HCT116 (cell line): ENCODE measurements at regions not wholly inside any gene's neighbourhood (a gene's known extent, or its start where the extent isn't known, plus 50 kb on each side); places are given as distances from the start of the nearest gene placed in this dataset.

Source experiments
- ATAC-seq: fragments of 200-7000 bp; cut with Tn5 transposase; 2 replicates; pipeline ENCODE4 v1.9.1; 2020; ENCODE audit warnings: mild to moderate bottlenecking, moderate library complexity
- BruUV-seq: library from RNA; stranded (reverse); fragments of 400-500 nt; replicated peaks from 2 replicates; lab custom pipeline; 2021; lab: Mats Ljungman, UMichigan
- CTCF ChIA-PET: fragments of 300-600 bp; sonication (Branson Sonifier 250); formaldehyde crosslinking; loops from one replicate; lab custom pipeline; 2021; ENCODE audit warnings: antibody characterized with exemption; lab: Charles Lee
- POLR2A ChIA-PET: fragments of 300-600, 350-600 bp; sonication (Branson Sonifier 250); formaldehyde crosslinking; loops from one replicate; lab custom pipeline; 2021; ENCODE audit warnings: antibody characterized with exemption; lab: Charles Lee
- RAD21 ChIA-PET, 2 experiments: fragments of 300-600 bp; sonication (Branson Sonifier 250); formaldehyde crosslinking; loops; one replicate each; lab custom pipeline; 2023; ENCODE audit warnings: low total read pairs in 2 of 2; ENCODE audit not compliant: uncharacterized antibody in 2 of 2, unreplicated experiment in 2 of 2, low non-redundant PET in 1 of 2; lab: Charles Lee
- DNase-seq: peaks from one replicate; pipeline ENCODE4 v3.0.0-alpha.2; 2010; ENCODE audit warnings: low read depth, low spot score
- H2AFZ ChIP-seq: fragments of 200-600 bp; shearing (Covaris generic), sonication (generic); 2 replicates; pipeline ENCODE4 v1.6.1; 2017; ENCODE audit warnings: low read depth, mixed run types, mixed read lengths, antibody characterized with exemption, low read length; ENCODE audit not compliant: poor library complexity, severe bottlenecking
- H3K27ac ChIP-seq: 2 replicates; pipeline ENCODE4 v1.5.1; 2012; ENCODE audit warnings: low read depth, low read length
- H3K27me3 ChIP-seq: fragments of 200-600 bp; sonication (generic); 2 replicates; pipeline ENCODE4 v1.6.1; 2016; ENCODE audit warnings: mixed run types, low read length, mixed read lengths; ENCODE audit not compliant: insufficient read depth
- H3K36me3 ChIP-seq, 2 experiments: fragments of 200-500 bp in 1 of 2; fragments of 200-600 bp in 1 of 2; sonication (Bioruptor generic) in 1 of 2; sonication (generic) in 1 of 2; 2 replicates each; pipeline versions ENCODE4 v1.5.1 to v1.6.1; 2014 to 2016; ENCODE audit warnings: low read length in 2 of 2, inconsistent platforms in 1 of 2, mixed read lengths in 1 of 2, mixed run types in 1 of 2; ENCODE audit not compliant: insufficient read depth in 2 of 2, control insufficient read depth in 1 of 2
- H3K4me1 ChIP-seq, 2 experiments: fragments of 200-600 bp in 1 of 2; sonication (generic) in 1 of 2; 2 replicates each; pipeline versions ENCODE4 v1.5.1 to v1.6.1; 2012 to 2017; ENCODE audit warnings: low read length in 2 of 2, inconsistent platforms in 1 of 2, mild to moderate bottlenecking in 1 of 2, mixed read lengths in 1 of 2, mixed run types in 1 of 2, moderate library complexity in 1 of 2; ENCODE audit not compliant: insufficient read depth in 2 of 2, control insufficient read depth in 1 of 2
- H3K4me2 ChIP-seq: fragments of 200-600 bp; sonication (generic); 2 replicates; pipeline ENCODE4 v1.6.1; 2017; ENCODE audit warnings: mixed run types, low read length, mixed read lengths
- H3K4me3 ChIP-seq, 2 experiments: fragments of 200-600 bp in 1 of 2; sonication (generic) in 1 of 2; replicated peaks in 1 of 2; 2 replicates each; pipeline ENCODE4 v1.5.1; 2011 to 2016; ENCODE audit warnings: low read length in 2 of 2, control low read depth in 1 of 2, low read depth in 1 of 2, mild to moderate bottlenecking in 1 of 2, mixed read lengths in 1 of 2, mixed run types in 1 of 2
- H3K79me2 ChIP-seq: fragments of 200-600 bp; sonication (generic); 2 replicates; pipeline ENCODE4 v1.6.1; 2017; ENCODE audit warnings: mild to moderate bottlenecking, mixed run types, low read length, moderate library complexity, mixed read lengths; ENCODE audit not compliant: insufficient read depth
- H3K9ac ChIP-seq: fragments of 200-600 bp; sonication (generic); 2 replicates; pipeline ENCODE4 v1.6.1; 2016; ENCODE audit warnings: low read length, mixed read lengths
- H3K9me2 ChIP-seq: fragments of 200-600 bp; sonication (generic), shearing (Covaris generic); 2 replicates; pipeline ENCODE4 v1.6.1; 2017; ENCODE audit warnings: mixed run types, mild to moderate bottlenecking, moderate library complexity; ENCODE audit not compliant: insufficient read depth
- H3K9me3 ChIP-seq, 2 experiments: fragments of 200-500 bp in 1 of 2; fragments of 200-600 bp in 1 of 2; sonication (Bioruptor generic) in 1 of 2; sonication (generic) in 1 of 2; 2 replicates each; pipeline ENCODE4 v1.6.1; 2014 to 2017; ENCODE audit warnings: low read length in 2 of 2, mixed read lengths in 2 of 2, inconsistent platforms in 1 of 2, low read depth in 1 of 2, mild to moderate bottlenecking in 1 of 2, mixed run types in 1 of 2, moderate library complexity in 1 of 2; ENCODE audit not compliant: control insufficient read depth in 1 of 2, insufficient read depth in 1 of 2
- H4K20me1 ChIP-seq: fragments of 200-600 bp; sonication (generic), shearing (Covaris generic); 2 replicates; pipeline ENCODE4 v1.6.1; 2017; ENCODE audit warnings: mixed run types, mild to moderate bottlenecking, moderate library complexity; ENCODE audit not compliant: insufficient read depth
- CBX3 ChIP-seq: IDR thresholded peaks from 2 replicates; pipeline ENCODE4 v1.6.1; 2012; ENCODE audit warnings: low read depth
- CEBPB ChIP-seq: IDR thresholded peaks from 2 replicates; pipeline ENCODE4 v1.6.1; 2012; ENCODE audit warnings: low read depth
- CTCF ChIP-seq, 3 experiments: fragments of 200-600 bp in 1 of 3; sonication (generic) in 1 of 3; IDR thresholded peaks in 2 of 3; conservative IDR thresholded peaks in 1 of 3; 2 replicates each; pipeline ENCODE4 v1.5.1; 2012 to 2017; ENCODE audit warnings: low read depth in 2 of 3, low read length in 2 of 3, antibody characterized with exemption in 1 of 3, borderline replicate concordance in 1 of 3, control low read depth in 1 of 3, mild to moderate bottlenecking in 1 of 3, mixed read lengths in 1 of 3, mixed run types in 1 of 3, moderate library complexity in 1 of 3; ENCODE audit not compliant: insufficient read depth in 1 of 3
- EGR1 ChIP-seq: IDR thresholded peaks from 2 replicates; pipeline ENCODE4 v1.6.1; 2012; ENCODE audit warnings: low read depth
- ELF1 ChIP-seq: IDR thresholded peaks from 2 replicates; pipeline ENCODE4 v1.6.1; 2012; ENCODE audit warnings: low read depth, borderline replicate concordance
- EZH2 ChIP-seq: fragments of 200-600 bp; sonication (generic); IDR thresholded peaks from 2 replicates; pipeline ENCODE4 v1.6.1; 2017; ENCODE audit warnings: antibody characterized with exemption, mixed run types
- EZH2phosphoT487 ChIP-seq: fragments of 200-600 bp; IDR thresholded peaks from 2 replicates; pipeline ENCODE4 v1.6.1; 2018; ENCODE audit warnings: antibody characterized with exemption, borderline replicate concordance
- FOSL1 ChIP-seq: IDR thresholded peaks from 2 replicates; pipeline ENCODE4 v1.6.1; 2012; ENCODE audit warnings: low read depth
- JUND ChIP-seq: IDR thresholded peaks from 2 replicates; pipeline ENCODE4 v1.6.1; 2012
- MAX ChIP-seq: IDR thresholded peaks from 2 replicates; pipeline ENCODE4 v1.6.1; 2012
- POLR2A ChIP-seq: IDR thresholded peaks from 2 replicates; pipeline ENCODE4 v1.7.0; 2011; ENCODE audit warnings: borderline replicate concordance; ENCODE audit not compliant: insufficient read depth, insufficient read length; ENCODE audit errors: extremely low read depth
- RAD21 ChIP-seq: IDR thresholded peaks from 2 replicates; pipeline ENCODE4 v1.6.1; 2012; ENCODE audit warnings: low read depth, mild to moderate bottlenecking
- SIN3A ChIP-seq: IDR thresholded peaks from 2 replicates; pipeline ENCODE4 v1.6.1; 2012; ENCODE audit warnings: low read depth
- SRF ChIP-seq: IDR thresholded peaks from 2 replicates; pipeline ENCODE4 v1.6.1; 2012; ENCODE audit warnings: low read depth
- TCF7L2 ChIP-seq: IDR thresholded peaks from 2 replicates; pipeline ENCODE4 v1.7.0; 2011; ENCODE audit warnings: borderline replicate concordance, inconsistent platforms; ENCODE audit not compliant: insufficient read depth, insufficient read length; ENCODE audit errors: extremely low read depth
- ZBTB33 ChIP-seq: IDR thresholded peaks from 2 replicates; pipeline ENCODE4 v1.6.1; 2011; ENCODE audit warnings: mild to moderate bottlenecking, low read length, moderate library complexity; ENCODE audit not compliant: insufficient replicate concordance; ENCODE audit errors: extremely low read depth
- ZFX ChIP-seq: fragments of 450-650 bp; IDR thresholded peaks from 2 replicates; pipeline ENCODE4 v1.6.1; 2017
- intact Hi-C: fragments of 100-400 bp; cut with micrococcal nuclease; formaldehyde crosslinking; loops from 2 replicates; pipeline ENCODE4 v1.10.0; 2022
- TF ChIP-seq, protein P1 (sequence below): IDR thresholded peaks from 2 replicates; pipeline ENCODE4 v1.6.1; 2012

DNA sequence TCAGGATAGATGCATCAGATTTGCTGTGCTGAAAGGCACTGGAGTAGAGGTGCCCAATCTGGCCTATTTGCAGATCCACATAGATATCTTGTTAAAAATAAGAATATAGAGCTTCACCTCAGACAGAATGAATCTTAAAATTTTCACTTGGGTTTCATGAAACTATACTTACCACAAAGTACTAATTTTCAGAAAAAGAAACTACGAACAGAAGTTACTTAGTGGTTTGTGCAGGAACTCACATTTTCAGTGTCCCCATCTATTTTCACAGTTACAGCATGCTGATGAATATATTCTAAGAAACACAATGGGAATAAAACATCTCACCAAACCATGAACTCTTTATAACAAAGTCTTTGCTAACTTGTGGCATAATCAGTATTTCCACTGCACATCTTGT lies 449.4 kb downstream of the RERGL start:
- Histone ChIP-seq H3K79me2 (no peaks in the 10 kb centered on the region), H3K9me2 (no peaks in the 10 kb centered on the region), H4K20me1 (no peaks in the 10 kb centered on the region), H3K9me3 (no peaks in the 10 kb centered on the region), H3K4me1 (no peaks in the 10 kb centered on the region), H3K4me2 (no peak overlapping the region), H2AFZ (no peak overlapping the region), H3K27ac (no peak overlapping the region), H3K36me3 (no peaks in the 10 kb centered on the region), H3K9ac (no peak overlapping the region), H3K4me3 (no peak overlapping the region), H3K27me3 (no peaks in the 10 kb centered on the region)
- DNase-seq (no peak), ATAC-seq (no peak)
- intact Hi-C loops = loop anchor here (5.0 to 10.0 kb wide), 3 partner anchors 698 to 1476 kb away; no protein-coding TSS in a partner anchor
- CTCF ChIA-PET = interaction anchor here (0.7 kb wide), 1 partner anchor 235 kb away, joined by 3 read pairs; no protein-coding TSS in a partner anchor
- RAD21 ChIA-PET = no interaction called here
- no TSS peak for BruUV-seq
- TF ChIP-seq SIN3A (no peak), ELF1 (no peak), CTCF (IDR thresholded peaks at IDR 0.05 in 2 of 3, conservative IDR thresholded peaks at IDR 0.05 in 1 of 3; ENCODE audit: borderline replicate concordance in 1 of 3, insufficient read depth in 1 of 3, low read depth in 2 of 3, low read length in 2 of 3) (no peak), RAD21 (no peak), ZFX (no peak), CEBPB (no peak), TCF7L2 (no peak), CBX3 (no peak), JUND (no peak), MAX (no peak), ZBTB33 (no peak), EZH2 (no peak), SRF (no peak), FOSL1 (no peak), EZH2phosphoT487 (no peak), POLR2A (no peak), EGR1 (no peak)
- TF ChIP-seq, protein P1, sequence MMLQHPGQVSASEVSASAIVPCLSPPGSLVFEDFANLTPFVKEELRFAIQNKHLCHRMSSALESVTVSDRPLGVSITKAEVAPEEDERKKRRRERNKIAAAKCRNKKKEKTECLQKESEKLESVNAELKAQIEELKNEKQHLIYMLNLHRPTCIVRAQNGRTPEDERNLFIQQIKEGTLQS = no peak
- POLR2A ChIA-PET = no interaction called here
